GM21576 (cell line): ENCODE measurements at regions not wholly inside any gene's neighbourhood (a gene's known extent, or its start where the extent isn't known, plus 50 kb on each side); places are given as distances from the start of the nearest gene placed in this dataset.
"Not testable (repeated sequence)": the region's sequence is repeated elsewhere in the genome, so short reads cannot be mapped to it uniquely, and the experiment has no call there.

Experiments
- ATAC-seq: cut with Tn5 transposase; IDR thresholded peaks from one replicate; pipeline ENCODE4 v1.9.1; 2021; ENCODE audit warnings: mild to moderate bottlenecking, moderate library complexity; ENCODE audit not compliant: unreplicated experiment

DNA sequence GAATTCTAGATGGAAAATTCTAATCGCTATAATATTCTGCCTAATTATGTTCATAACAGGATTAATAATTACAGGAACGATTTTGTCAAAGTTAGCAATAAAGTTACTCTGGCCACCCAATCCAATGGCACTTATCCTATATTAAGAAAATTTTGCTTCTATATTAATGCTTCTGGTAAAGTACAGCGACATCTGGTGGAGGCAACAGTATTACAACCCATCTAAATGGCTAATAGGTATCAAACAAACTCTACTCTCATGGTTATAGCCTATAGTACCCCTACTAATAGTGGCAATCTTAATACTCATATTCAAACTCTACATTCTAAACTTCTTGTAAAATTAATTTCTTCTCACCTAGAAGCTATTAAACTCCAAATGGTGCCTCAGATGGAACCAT, 1084.7 kb upstream of the LRRTM1 start:
- ATAC-seq = no peak

DNA sequence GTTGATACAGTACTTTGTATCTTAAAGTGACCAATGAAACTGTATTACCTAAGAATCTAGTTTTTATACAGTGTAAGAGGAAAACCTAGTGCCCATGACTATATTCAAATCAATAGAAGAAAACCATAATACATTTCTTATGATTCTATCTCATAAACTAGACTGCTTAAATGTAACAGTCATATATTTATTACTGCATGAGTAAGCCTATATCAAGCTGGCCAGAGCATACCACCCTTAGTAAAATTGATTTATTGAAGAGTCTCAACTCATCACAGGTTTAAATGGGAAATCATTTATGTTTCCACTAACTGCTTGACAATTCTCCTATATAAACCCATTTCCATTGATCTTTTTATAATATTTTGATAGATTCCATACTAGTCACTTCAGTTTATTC, 1059.2 kb upstream of the LRRTM1 start:
- ATAC-seq = no peak

DNA sequence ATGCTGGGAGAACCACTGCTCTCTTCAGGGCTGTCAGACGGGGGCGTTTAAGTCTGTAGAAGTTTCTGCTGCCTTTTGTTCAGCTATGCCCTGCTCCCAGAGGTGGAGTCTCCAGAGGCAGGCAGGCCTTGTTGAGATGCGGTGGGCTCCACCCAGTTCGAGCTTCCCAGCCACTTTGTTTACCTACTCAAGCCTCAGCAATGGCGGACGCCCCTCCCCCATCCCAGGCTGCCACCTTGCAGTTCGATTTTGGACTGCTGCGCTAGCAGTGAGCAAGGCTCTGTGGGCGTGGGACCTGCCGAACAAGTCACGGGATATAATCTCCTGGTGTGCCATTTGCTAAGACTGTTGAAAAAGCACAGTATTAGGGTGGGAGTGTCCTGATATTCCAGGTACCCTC, 1057.9 kb upstream of the LRRTM1 start:
- not testable (repeated sequence) for ATAC-seq

DNA sequence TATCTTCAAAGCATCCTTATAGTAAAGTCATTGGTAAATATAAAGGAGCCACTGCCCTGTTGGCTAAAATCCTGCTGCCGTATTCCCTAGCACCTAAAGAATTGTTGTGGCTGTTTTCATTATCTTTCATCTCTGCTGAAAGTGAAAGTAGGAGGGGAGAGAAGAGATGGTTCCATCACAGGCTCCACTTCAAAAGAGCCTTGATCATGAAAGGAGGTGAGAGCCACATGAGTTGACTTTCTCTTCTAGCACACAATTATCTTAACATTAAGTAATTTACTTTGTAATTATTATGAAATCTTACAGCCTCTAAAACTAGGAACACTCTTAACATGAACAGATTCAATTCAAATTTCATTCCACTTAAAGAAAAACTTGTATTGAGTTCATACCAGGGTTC, 1050.9 kb upstream of the LRRTM1 start:
- ATAC-seq = no peak

DNA sequence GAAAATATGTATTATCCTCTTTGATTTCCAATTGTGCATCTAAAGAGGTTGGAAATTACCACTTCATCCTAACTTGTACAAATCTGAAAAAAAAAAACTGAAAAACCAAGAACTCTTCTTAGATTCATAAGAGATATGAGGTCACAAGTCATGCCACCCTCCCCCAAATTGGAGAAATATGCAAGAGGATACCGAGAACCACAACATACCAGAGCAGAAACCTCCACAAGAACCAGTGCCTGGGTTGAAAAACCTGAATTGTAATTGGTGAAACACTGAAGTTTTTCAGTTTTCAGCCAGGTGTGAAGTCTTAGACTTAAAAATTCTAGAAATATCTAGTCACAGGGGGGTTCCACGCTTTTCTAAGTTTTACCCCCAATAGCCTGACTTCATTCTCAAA, 1029.5 kb upstream of the LRRTM1 start:
- no peak for ATAC-seq

DNA sequence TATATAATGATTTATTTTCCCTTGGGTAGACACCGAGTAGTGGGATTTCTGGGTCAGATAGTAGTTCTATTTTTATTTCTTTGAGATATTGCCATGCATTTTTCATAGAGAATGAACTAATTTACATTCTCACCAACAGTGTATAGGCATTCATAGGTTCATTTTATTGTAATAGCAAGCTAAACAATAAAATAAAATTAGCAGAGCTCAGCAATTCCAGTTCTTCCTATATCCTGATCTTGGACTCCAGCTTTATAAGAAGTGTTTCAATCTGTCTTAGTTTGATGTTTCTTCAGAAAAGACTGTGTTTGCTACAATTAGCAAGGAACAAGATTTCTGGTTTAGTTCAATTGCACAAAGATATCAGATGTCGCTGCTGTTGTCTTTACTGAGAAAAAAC, 1024.4 kb upstream of the LRRTM1 start:
- no peak for ATAC-seq

DNA sequence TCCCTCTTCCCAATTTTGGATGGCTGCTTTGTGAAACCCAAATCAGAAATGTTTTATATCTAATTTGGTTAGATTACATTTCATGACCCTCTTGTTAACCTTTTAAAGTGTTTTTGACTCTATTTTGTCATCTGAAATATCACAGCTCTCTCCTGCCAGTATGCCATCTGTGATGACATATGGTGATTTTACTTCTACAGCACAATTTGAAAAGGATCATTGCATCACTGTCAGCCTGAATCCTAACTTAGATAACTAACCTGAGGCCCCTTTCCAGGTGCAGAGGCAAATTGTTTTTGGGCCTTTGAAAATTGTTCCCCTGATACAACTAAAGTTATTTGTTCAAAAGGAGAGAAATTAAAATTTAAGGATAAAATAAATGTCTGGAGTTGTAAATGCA, 1023.4 kb upstream of the LRRTM1 start:
- no peak for ATAC-seq

DNA sequence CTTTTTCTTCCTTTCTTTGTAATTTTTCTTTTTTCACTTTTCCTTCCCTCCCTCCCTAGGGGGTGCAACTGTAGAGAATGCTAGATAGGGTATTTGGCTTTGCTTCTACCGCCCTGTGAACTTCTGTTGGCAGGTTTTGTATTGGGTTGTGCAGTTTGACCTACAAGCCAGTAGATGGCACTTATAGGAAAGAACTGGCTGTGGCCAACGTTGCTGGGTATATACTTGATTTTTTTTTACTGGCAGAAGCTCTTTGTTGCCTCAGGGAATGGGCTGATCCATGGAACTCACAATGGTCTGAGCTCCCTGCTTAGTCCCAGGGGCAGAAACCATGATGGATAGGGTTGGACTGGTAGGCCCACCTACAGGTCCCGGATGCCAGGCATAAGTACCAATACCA, 1019.5 kb upstream of the LRRTM1 start:
- ATAC-seq = no peak

DNA sequence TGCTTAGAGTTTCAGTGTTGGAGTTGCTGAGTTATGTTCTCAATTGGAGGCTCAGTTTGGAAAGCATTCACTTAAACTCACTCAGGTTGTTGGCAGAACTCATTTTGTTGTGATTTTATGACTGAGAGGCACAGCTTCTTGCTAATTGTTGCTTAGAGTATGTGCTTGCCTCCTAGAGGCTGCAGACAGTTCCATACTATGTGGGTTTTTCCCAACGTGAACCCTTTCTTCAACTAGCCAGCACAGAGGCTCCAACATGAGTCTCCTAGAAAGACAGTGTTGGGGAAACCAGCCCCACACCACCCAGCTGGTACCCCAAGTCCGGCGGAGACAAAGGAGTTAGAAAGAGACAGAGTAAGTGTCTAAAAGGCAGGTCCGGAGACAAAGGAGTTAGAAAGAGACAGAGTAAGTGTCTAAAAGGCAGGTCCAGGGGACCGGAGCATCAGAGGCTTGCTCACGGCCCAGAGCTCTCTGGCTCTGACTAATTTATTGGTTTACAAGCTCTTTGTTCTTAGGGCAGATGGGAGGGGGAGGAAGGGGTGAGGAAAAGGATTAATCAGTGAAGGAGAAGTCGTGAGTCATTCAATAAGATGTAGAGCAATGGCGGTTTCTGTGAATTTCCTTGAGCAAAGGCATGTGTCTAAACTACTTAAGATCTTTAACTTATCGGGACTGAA, 999.7 kb upstream of the LRRTM1 start:
- ATAC-seq = no peak

DNA sequence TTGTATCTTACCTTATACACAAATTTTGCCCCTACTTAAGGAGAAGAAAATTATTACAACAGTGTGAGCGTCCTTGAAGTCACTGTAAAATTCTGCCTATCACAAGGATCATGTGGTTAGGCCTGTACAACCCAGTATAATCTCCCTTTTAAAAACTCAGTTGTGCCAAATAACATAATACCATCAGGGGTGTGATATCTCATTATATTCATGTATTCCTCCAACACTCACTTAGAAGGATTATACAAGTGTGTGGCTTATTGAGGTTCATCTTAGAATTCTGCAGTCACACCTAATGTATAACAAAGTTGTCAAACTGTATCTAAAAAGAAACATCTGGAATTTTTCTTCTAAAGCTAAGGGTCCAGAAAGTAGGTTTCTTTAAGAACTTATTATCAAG, 998.8 kb upstream of the LRRTM1 start:
- no peak for ATAC-seq

DNA sequence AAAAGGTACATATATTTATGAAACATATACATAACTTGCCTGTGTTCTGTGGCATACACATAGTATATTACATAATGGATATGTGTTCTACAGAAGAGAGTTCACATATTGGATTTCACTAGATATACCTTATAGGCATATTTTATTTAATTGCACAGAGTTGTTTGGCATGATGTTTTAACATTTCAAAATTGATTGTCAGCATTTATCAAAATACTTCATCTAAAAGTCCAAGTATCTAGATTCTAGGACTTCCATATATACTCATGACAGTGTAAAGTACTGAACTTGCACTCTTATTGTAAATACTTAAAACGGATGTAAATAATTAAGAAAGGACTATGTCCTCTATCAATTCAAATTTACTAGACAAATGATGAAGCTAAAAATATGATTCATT, 995.3 kb upstream of the LRRTM1 start:
- no peak for ATAC-seq

DNA sequence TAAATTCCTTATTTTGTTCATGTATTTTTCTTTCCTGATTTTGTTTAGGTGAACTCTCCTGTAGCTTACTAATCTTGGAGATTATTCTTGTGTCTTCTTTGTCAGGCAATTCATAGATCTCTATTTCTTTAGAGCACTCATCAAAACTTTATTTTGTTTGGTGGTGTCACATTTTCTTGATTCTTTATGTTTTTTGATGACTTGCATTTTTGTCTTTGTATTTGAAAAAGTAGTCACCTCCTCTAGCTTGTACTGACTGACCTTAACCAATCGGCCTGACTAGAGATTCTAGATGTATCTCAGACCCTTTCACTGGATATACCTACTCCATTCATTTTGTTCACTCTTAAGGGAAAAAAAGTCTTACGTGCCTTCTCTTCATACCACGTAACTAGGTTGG, 986.3 kb upstream of the LRRTM1 start:
- no peak for ATAC-seq

DNA sequence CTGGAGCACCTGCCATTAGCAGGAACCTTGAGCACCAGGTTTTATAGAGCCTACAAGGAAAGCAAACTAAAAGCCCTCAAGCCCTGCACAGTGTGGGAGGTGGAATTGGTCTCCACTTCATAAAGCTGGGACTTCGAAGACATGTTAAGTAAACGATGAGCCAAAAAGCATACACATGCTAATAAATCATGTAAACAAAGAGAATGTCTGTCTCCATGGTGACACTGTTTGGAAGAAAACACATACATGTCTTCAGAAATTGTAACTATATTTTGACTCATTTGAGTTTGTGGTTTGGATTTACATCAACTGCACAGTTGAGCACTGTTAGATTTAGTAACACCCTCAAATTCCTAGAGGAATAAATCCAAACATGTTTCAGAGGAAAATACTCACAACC, 978.5 kb upstream of the LRRTM1 start:
- ATAC-seq = no peak

DNA sequence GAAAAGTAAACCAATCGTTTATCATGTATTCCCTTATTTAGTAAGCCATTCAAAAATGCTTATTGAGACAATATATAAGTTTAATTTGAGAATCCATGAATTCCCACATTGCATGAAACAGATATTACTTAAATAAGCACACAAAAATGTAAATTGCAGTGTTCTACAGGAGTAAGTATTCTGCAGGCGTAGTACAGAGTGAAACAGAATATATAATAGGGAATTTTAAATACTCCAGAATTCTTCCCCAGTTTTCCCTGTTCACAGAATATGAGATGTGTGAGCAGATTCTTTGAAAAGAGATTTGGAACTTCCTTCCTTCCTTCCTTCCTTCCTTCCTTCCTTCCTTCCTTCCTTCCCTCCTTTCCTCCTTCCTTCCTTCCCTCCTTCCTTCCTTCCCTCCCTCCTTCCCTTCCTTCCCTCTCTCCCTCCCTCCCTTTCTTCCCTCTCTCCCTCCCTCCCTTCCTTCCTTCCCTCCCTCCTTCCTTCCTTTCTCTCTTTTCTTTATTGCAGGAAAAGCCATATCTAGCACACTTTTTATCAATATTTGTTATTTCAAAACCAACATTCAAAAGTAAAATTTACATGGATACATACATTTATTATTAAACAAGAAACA, 977.7 kb upstream of the LRRTM1 start:
- no peak for ATAC-seq

DNA sequence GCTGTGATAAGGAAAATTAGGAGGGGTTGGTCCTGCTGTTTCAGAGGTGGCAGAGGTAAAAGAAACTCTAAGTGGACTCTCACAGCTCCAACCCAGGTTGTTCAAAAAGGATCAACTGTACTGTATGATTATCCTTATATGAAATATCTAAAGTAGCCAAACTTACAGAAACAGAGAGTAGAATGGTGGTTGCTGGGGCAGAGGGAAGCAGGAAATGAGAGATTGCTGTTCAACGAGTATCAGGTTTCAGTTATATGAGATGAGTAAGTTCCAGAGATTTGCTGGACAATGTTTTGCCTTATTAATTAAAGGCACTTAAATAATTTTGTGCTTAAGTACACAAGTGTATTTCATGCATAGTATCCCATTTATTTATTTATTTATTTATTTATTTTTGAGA, 972.0 kb upstream of the LRRTM1 start:
- ATAC-seq = no peak

DNA sequence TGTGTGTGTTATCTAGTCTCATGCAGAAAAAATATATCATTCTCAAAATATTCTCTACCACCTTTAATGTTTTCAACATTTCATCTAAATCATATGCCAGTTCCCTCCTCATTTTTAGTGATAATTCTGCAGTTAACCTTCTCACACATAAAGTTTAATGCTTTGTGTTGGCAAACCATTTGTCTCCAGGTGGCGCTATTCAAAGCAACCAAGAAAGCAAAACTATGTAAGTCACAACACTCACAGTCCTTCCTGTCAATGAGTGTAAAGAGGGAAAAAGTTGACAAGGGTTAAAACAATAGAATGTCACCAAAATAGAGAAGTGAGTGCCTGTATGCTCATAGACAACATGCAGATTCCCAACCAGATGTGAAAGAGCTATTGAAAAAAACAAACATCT, 961.6 kb upstream of the LRRTM1 start:
- ATAC-seq = no peak

DNA sequence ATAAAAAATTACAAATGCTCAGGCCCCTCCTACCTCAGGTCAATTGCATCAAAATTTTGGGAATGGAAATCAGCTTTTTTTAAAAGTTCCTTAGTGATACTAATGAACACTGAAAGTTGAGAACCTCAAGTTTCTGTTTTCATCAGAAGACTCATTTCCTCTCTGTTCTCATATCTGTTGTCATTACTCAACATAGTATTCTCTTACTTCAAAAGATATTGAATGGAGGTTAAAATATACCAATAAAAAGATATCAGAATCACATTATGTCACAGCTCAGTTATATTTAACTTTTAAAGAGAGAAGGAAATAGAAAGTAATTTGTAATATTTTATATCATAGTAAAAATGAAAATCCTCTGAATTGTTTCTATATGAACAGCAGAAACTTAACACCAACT, 959.4 kb upstream of the LRRTM1 start:
- ATAC-seq = no peak

DNA sequence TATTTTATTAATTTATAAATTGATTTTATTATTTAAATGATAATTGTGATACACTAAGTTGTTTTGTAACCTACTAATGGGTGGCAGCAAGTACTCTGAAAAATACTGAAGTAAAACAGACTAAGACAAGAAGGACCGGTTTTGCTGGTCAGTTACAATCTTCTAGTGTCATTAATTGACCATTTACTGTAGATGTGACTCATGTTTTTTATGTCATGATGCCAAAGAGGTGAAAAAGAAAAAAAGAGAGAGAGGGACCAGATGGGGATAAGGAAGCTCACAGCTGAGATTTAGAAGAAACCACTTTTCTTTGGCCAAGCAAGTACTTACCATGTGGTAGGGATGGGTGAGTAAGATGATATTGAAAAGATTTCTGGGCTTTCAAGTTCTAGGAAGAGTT, 955.8 kb upstream of the LRRTM1 start:
- ATAC-seq = no peak

DNA sequence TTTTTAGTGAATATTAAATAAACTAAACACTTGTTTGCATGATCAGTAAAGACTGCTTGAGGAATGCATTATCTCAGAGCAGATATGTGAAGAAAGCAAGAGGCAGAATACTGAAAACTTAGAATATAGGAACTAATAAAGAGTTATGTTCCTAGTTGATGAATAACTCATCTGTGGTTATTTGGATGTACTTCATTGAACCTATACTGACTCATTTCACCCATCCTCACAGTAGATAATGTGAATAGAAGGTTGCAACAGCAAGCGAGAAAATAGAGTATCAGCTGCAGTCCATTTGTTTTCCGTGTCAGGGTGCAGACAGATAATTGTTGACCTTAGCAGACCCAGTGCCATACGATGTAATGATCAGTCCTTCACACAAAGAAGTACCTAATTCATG, 945.7 kb upstream of the LRRTM1 start:
- no peak for ATAC-seq

DNA sequence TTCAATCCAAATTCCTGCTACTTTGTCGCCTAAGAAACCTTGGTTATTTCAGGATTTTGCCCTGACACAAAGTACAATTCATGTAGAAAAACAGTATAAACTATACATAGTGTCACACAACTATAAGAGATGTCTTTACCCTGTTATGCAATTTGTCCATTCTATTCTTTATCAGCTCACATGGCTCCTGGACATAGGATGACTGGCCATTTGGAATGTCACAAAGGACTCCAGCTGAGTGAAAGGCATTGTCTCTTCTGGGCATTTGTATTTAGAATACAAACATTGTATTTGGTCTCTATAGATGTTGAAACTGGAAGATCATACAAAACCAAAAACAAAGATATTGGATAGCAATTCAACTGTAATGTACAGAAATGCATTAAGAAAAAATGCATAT, 944.6 kb upstream of the LRRTM1 start:
- ATAC-seq = no peak

DNA sequence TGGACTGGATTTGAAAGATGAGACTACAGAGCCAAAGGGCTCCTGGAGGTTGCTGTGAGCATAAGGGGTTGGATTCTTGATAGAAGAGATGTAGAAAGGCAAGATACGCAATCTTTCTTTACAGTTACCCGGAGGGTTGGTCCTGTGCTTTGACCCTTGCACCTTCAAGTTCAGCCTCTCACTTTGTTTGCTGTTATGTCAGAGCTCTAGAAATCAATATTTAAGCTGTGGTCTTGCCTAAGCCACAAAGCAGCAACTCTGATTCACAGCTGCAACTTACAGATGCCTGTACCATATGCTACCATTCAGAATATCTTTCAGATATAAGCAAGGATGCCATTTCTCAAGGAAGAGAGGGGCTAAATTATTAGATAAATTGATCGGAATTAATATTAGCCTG, 943.1 kb upstream of the LRRTM1 start:
- ATAC-seq = no peak

DNA sequence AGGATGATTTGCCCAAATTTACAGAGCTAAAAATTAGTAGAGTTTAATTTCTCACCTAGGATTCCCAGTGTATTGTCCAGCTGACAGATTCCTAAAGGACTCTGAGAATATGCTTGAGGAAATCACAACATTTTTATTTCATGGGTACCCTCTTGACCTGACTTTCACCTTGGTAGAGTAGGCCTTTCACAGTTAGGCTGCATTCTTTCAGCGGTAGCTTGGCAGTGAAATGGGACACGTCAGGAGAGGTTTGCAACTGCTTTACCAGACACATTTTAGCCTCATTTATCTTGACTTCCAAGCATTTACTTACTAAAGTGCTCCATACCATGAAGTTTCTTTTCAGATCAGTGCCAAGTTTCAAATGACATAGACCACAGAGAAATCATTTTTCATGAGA, 937.9 kb upstream of the LRRTM1 start:
- ATAC-seq = no peak

DNA sequence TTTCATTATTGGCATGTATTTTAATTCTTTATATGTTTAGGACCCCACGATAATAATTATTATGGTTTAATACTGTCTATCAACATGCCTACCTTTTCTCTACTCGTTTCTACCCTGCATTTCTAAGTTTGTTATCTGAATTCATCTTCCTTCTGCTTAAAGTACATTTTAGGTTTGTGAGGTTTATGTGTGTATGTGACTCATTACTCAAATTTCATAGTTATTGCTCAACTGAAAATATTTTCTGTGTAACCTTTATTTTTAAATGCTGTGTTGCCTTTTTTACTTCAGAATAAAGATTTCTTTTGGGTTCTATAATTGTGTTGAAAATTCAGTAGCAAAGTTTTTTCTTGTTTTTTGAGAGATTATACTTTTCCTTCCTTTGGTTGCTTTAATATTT, 933.9 kb upstream of the LRRTM1 start:
- no peak for ATAC-seq
